ENCODE measurements at regions not wholly inside any gene's neighbourhood (a gene's known extent, or its start where the extent isn't known, plus 50 kb on each side); places are given as distances from the start of the nearest gene placed in this dataset.

DNA sequence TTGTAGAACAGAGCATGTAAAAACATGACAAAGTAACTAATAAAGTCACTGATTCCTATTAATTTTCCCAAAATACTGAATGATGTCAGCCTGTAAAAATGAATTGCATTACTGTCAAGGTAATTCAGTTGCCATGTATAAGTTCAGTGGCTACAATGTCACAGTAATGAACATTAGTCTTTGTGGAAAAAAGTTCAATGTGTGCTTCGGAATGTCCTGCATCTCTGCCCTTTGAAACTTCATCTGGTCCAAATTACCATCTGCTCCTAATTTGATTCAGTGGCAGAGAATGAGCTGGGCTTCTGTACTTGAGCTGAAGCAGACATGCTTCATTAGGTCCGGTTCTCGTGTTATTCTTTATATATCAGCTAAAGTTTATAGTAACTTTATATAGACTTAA, 567.4 kb downstream of the COL12A1 start:
- TF ChIP-seq, protein P1, sequence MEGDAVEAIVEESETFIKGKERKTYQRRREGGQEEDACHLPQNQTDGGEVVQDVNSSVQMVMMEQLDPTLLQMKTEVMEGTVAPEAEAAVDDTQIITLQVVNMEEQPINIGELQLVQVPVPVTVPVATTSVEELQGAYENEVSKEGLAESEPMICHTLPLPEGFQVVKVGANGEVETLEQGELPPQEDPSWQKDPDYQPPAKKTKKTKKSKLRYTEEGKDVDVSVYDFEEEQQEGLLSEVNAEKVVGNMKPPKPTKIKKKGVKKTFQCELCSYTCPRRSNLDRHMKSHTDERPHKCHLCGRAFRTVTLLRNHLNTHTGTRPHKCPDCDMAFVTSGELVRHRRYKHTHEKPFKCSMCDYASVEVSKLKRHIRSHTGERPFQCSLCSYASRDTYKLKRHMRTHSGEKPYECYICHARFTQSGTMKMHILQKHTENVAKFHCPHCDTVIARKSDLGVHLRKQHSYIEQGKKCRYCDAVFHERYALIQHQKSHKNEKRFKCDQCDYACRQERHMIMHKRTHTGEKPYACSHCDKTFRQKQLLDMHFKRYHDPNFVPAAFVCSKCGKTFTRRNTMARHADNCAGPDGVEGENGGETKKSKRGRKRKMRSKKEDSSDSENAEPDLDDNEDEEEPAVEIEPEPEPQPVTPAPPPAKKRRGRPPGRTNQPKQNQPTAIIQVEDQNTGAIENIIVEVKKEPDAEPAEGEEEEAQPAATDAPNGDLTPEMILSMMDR (IDR thresholded peaks at IDR 0.05) = no peak

DNA sequence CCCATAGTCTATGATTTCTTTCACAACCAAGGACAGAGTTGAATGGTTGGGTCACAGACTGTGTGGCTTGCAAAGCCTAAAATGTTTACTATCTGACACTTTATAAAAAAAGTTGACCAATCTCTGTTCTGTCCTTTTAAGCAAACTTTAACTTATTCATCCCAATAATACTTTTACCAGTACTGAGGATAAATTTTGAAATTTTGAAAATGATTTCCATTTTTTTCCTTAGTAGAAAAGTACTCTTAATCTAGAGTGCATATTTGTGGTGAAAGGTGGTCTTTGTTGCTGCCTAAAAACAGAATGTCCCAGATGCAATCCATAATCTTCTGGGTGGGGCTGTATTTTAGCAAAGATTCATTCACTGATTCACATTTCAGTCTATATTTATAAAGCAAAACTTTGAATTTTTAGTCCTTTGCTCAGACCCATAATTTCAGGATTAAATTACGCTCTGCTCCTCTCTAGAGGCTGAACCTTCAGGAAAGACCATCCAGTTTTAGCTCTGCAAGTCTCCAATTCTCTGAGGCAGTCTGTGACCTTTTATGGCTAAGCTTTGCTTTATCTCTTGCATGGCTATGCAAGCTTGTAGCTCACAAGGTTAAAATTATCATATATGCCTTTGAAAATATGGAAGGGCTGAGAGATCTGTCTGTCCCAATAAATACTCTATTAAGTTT, 573.5 kb downstream of the COL12A1 start:
- no peaks in the 10 kb centered on the region for H3K36me3 ChIP-seq
- intact Hi-C loops (cut with DNase I) = no loop called here
- no peak overlapping the region for H3K4me3 ChIP-seq
- TF ChIP-seq, protein P1 (IDR thresholded peaks at IDR 0.05) = no peak
- ATAC-seq (no peak), DNase-seq (no peak)
- no peak overlapping the region for H3K27ac ChIP-seq
- H3K4me1 ChIP-seq = no peaks in the 10 kb centered on the region
- H3K9me3 ChIP-seq = no peaks in the 10 kb centered on the region
- H3K27me3 ChIP-seq (ENCODE audit: low read depth) = no peaks in the 10 kb centered on the region

More for the DNA sequence above, 567.4 kb downstream of the COL12A1 start:
- Histone ChIP-seq H3K4me3 (no peak overlapping the region), H3K36me3 (no peaks in the 10 kb centered on the region), H3K27ac (no peak overlapping the region), H3K9me3 (no peaks in the 10 kb centered on the region), H3K27me3 (ENCODE audit: low read depth) (no peaks in the 10 kb centered on the region), H3K4me1 (no peaks in the 10 kb centered on the region)
- DNase-seq (no peak), ATAC-seq (no peak)
- intact Hi-C loops (cut with DNase I) = no loop called here

DNA sequence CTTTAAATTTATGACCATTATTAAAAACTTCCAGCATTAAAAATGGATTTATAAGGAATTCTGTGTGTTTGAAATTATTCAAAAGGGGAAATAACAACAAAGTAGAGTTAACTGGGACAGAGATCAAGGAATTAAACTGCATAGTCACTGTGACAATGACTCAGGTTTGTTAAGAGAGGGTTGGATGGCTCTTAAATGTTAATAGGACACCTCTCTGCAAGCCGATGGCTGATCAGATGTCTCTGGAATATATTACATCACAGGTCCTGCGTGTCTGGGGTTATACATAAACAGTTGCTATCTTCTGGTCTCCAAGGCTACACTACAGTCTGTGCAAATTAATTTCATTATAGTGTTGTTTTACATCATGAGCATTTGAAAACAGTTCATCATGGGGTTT, 574.3 kb downstream of the COL12A1 start:
- intact Hi-C loops (cut with DNase I) = no loop called here
- no peaks in the 10 kb centered on the region for H3K36me3 ChIP-seq
- H3K4me3 ChIP-seq = no peak overlapping the region
- no peak overlapping the region for H3K27ac ChIP-seq
- no peaks in the 10 kb centered on the region for H3K27me3 ChIP-seq (ENCODE audit: low read depth)
- no peaks in the 10 kb centered on the region for H3K4me1 ChIP-seq
- ATAC-seq (no peak), DNase-seq (no peak)
- no peaks in the 10 kb centered on the region for H3K9me3 ChIP-seq
- TF ChIP-seq, protein P1 (IDR thresholded peaks at IDR 0.05) = no peak

DNA sequence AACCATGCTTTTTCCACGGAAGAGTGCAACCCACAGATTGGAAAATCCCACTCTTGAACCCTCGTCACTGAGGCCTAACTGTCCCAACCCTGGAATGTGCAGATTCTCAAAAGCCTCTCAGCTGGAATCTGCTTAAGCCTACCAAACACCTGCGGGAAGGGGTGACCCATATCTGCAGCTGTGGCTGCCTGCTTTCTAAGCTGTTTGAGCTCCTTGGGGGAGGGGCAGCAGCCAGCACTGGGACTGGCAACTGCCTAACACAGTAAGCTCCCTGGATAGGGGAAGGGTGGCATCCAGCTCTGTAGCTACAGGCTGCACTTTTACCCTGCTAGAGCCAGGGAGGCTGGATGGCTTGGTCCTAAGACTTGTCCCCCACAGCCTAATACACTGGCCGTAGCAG, 579.6 kb downstream of the COL12A1 start:
- TF ChIP-seq, protein P1 (IDR thresholded peaks at IDR 0.05) = no peak
- no peaks in the 10 kb centered on the region for H3K4me1 ChIP-seq
- no peak for DNase-seq

DNA sequence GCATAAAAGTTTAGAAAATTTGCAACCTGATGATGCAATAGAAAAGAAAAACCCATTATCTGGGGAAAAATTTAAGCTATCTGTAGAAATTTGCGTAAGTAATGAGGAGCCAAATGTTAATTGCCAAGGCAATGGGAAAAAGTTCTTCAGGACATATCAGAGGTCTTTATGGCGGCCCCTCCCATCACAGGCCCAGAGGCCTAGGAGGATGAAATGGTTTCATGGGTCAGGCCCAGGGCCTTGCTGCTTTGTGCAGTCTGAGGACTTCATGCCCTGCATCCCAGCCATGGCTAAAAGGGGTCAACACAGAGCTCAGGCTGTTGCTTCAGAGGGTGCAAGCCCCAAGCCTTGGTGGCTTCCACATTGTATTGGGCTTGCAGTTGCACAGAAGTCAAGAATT, 582.8 kb downstream of the COL12A1 start:
- Histone ChIP-seq H3K4me1 (no peaks in the 10 kb centered on the region), H3K9me3 (peaks cover 4% of the 10 kb centered on the region), H3K27ac (no peak overlapping the region), H3K27me3 (ENCODE audit: low read depth) (no peaks in the 10 kb centered on the region), H3K36me3 (no peaks in the 10 kb centered on the region), H3K4me3 (no peak overlapping the region)
- intact Hi-C loops (cut with DNase I) = no loop called here
- TF ChIP-seq, protein P1 (IDR thresholded peaks at IDR 0.05) = no peak
- no peak for DNase-seq
- no peak for ATAC-seq

More for the DNA sequence above, 579.6 kb downstream of the COL12A1 start:
- H3K27ac ChIP-seq = no peak overlapping the region
- H3K9me3 ChIP-seq = peaks cover 4% of the 10 kb centered on the region
- no peaks in the 10 kb centered on the region for H3K36me3 ChIP-seq
- no peak for ATAC-seq
- intact Hi-C loops (cut with DNase I) = no loop called here
- no peaks in the 10 kb centered on the region for H3K27me3 ChIP-seq (ENCODE audit: low read depth)
- no peak overlapping the region for H3K4me3 ChIP-seq
